ENCODE measurements at regions not wholly inside any gene's neighbourhood (a gene's known extent, or its start where the extent isn't known, plus 50 kb on each side); places are given as distances from the start of the nearest gene placed in this dataset.

DNA sequence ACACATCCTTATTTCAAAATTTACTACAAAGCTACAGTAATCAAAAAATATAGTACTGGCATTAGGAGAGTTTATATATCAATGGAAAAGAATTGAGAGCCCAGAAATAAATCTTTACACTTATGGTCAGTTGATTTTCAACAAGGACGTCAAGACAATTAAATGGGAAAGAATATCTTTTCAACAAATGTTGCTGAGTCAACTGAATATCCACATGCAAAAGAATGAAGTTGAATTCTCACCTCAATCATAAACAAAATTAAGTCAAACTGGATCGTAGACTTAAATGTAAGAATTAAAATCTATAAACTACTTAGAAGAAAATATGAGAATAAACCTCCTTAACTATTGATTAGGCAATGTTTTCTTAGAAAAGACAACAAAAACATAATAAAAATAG, 61.5 kb upstream of the PRR16 start:
- in situ Hi-C loops (cut with HindIII; ENCODE audit: extremely low pct_ligation_motif_present, low pct_unique_long_range_greater_than_20kb): no loop called here
- DNase-seq (ENCODE audit: low spot score): no peak
- no peaks in the 10 kb centered on the region for H3K4me1 ChIP-seq (ENCODE audit: insufficient read depth, low read length)
- H3K9me3 ChIP-seq (ENCODE audit: low read length): peaks cover 19% of the 10 kb centered on the region
- H3K79me2 ChIP-seq (ENCODE audit: insufficient read depth, low read length): no peaks in the 10 kb centered on the region
- H3K36me3 ChIP-seq (replicated peaks in 1 of 2; ENCODE audit: control insufficient read depth in 1 of 2, insufficient read depth in 2 of 2, low read length in 2 of 2): no peaks in the 10 kb centered on the region
- no TSS peak for BruUV-seq (replicated peaks)
- H3K4me3 ChIP-seq (replicated peaks in 1 of 3; ENCODE audit: insufficient read depth in 1 of 3, low read depth in 2 of 3, low read length in 3 of 3): no peak overlapping the region
- POLR2A ChIA-PET: no interaction called here
- no peaks in the 10 kb centered on the region for H3K27me3 ChIP-seq (ENCODE audit: control insufficient read depth in 1 of 2, insufficient read depth in 2 of 2, low read length in 2 of 2)
- no peaks in the 10 kb centered on the region for H4K20me1 ChIP-seq (ENCODE audit: insufficient read depth, low read length)
- no peak overlapping the region for H3K9ac ChIP-seq (ENCODE audit: insufficient read depth, low read depth, low read length)
- no peak overlapping the region for H3K27ac ChIP-seq (ENCODE audit: extremely low read length, insufficient read depth, low read length)
- peak; percentile 51 for TF ChIP-seq MAFF (IDR thresholded peaks at IDR 0.05; ENCODE audit: low read depth, low read length)
- peak; percentile 38 to 71; a peak in 3 of 4 replicates for TF ChIP-seq MAFK (conservative IDR thresholded peaks at IDR 0.05 in 1 of 2, IDR thresholded peaks at IDR 0.05 in 1 of 2; ENCODE audit: low read length in 2 of 2)
- no peak for TF ChIP-seq MAF1 (CRISPR knock-in tag; IDR thresholded peaks at IDR 0.05; ENCODE audit: borderline replicate concordance)
- FAIRE-seq: no peak
- CTCF ChIA-PET (ENCODE audit: low intra/inter-chr PET ratio, low total read pairs): no interaction called here
- no peak for ATAC-seq
- H2AFZ ChIP-seq (ENCODE audit: low read length): no peak overlapping the region
- intact Hi-C loops (cut with micrococcal nuclease; ENCODE audit: unreplicated experiment): no loop called here
- 1% methylated on average over 2 of the region's 2 CpGs for WGBS (ENCODE audit: low lambda C conversion rate)
- no peak overlapping the region for H3K4me2 ChIP-seq (ENCODE audit: low read depth, low read length)

DNA sequence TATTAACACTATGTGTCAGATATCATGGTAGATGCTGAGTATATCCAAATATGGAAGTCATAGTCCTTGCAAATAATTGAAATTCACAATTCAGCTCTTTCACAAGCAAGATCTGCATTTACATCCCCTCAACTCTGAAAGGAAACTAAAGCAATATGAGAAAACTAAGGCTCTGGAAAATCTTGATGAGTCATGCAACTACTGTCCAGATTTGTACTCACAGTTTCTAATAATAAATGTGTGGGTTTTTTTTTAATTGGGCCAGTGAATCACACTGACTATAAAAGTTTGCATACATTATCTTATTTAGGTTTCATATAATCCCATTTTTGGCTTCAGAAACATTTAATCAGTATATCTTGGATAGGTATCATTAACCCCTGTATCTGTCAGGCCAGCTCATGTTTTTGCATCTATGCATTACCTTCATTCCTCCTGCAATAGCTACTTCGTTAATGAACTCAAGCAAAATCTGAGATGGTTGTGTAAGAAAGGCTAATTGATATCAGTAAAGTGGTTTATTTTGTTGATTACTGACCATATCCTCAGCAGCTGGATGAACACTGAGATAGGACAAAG, 58.7 kb upstream of the PRR16 start:
- Histone ChIP-seq H2AFZ (ENCODE audit: low read length) (no peak overlapping the region), H3K27me3 (ENCODE audit: control insufficient read depth in 1 of 2, insufficient read depth in 2 of 2, low read length in 2 of 2) (no peaks in the 10 kb centered on the region), H3K4me3 (replicated peaks in 1 of 3; ENCODE audit: insufficient read depth in 1 of 3, low read depth in 2 of 3, low read length in 3 of 3) (no peak overlapping the region), H3K79me2 (ENCODE audit: insufficient read depth, low read length) (no peaks in the 10 kb centered on the region), H3K4me1 (ENCODE audit: insufficient read depth, low read length) (no peaks in the 10 kb centered on the region), H3K27ac (ENCODE audit: extremely low read length, insufficient read depth, low read length) (no peak overlapping the region), H4K20me1 (ENCODE audit: insufficient read depth, low read length) (no peaks in the 10 kb centered on the region), H3K36me3 (replicated peaks in 1 of 2; ENCODE audit: control insufficient read depth in 1 of 2, insufficient read depth in 2 of 2, low read length in 2 of 2) (no peaks in the 10 kb centered on the region), H3K9me3 (ENCODE audit: low read length) (peaks cover 2% of the 10 kb centered on the region; the same call in 1 of the 2 replicates), H3K4me2 (ENCODE audit: low read depth, low read length) (no peak overlapping the region), H3K9ac (ENCODE audit: insufficient read depth, low read depth, low read length) (no peak overlapping the region)
- no TSS peak for BruUV-seq (replicated peaks)
- in situ Hi-C loops (cut with HindIII; ENCODE audit: extremely low pct_ligation_motif_present, low pct_unique_long_range_greater_than_20kb) (no loop called here), intact Hi-C loops (cut with micrococcal nuclease; ENCODE audit: unreplicated experiment) (no loop called here)
- no peak for ATAC-seq
- no peak for FAIRE-seq
- CTCF ChIA-PET (ENCODE audit: low intra/inter-chr PET ratio, low total read pairs): no interaction called here
- TF ChIP-seq NFE2L2 (IDR thresholded peaks at IDR 0.05; ENCODE audit: low read length) (peak; percentile 42; the same call in 1 of the 2 replicates), RELA (CRISPR knock-in tag; IDR thresholded peaks at IDR 0.05) (no peak)
- WGBS (ENCODE audit: low lambda C conversion rate): 0% methylated on average over 1 of the region's 1 CpG
- POLR2A ChIA-PET: no interaction called here
- no peak for DNase-seq (ENCODE audit: low spot score)

Data from HepG2 (cell line).